ENCODE measurements at regions not wholly inside any gene's neighbourhood (a gene's known extent, or its start where the extent isn't known, plus 50 kb on each side); places are given as distances from the start of the nearest gene placed in this dataset.

- TF ChIP-seq, protein P1, sequence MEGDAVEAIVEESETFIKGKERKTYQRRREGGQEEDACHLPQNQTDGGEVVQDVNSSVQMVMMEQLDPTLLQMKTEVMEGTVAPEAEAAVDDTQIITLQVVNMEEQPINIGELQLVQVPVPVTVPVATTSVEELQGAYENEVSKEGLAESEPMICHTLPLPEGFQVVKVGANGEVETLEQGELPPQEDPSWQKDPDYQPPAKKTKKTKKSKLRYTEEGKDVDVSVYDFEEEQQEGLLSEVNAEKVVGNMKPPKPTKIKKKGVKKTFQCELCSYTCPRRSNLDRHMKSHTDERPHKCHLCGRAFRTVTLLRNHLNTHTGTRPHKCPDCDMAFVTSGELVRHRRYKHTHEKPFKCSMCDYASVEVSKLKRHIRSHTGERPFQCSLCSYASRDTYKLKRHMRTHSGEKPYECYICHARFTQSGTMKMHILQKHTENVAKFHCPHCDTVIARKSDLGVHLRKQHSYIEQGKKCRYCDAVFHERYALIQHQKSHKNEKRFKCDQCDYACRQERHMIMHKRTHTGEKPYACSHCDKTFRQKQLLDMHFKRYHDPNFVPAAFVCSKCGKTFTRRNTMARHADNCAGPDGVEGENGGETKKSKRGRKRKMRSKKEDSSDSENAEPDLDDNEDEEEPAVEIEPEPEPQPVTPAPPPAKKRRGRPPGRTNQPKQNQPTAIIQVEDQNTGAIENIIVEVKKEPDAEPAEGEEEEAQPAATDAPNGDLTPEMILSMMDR (IDR thresholded peaks at IDR 0.05), result no peak
- TF ChIP-seq, protein P2, sequence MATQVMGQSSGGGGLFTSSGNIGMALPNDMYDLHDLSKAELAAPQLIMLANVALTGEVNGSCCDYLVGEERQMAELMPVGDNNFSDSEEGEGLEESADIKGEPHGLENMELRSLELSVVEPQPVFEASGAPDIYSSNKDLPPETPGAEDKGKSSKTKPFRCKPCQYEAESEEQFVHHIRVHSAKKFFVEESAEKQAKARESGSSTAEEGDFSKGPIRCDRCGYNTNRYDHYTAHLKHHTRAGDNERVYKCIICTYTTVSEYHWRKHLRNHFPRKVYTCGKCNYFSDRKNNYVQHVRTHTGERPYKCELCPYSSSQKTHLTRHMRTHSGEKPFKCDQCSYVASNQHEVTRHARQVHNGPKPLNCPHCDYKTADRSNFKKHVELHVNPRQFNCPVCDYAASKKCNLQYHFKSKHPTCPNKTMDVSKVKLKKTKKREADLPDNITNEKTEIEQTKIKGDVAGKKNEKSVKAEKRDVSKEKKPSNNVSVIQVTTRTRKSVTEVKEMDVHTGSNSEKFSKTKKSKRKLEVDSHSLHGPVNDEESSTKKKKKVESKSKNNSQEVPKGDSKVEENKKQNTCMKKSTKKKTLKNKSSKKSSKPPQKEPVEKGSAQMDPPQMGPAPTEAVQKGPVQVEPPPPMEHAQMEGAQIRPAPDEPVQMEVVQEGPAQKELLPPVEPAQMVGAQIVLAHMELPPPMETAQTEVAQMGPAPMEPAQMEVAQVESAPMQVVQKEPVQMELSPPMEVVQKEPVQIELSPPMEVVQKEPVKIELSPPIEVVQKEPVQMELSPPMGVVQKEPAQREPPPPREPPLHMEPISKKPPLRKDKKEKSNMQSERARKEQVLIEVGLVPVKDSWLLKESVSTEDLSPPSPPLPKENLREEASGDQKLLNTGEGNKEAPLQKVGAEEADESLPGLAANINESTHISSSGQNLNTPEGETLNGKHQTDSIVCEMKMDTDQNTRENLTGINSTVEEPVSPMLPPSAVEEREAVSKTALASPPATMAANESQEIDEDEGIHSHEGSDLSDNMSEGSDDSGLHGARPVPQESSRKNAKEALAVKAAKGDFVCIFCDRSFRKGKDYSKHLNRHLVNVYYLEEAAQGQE (IDR thresholded peaks at IDR 0.05; ENCODE audit: insufficient read depth in 1 of 2, low read depth in 2 of 2, low read length in 1 of 2), result no peak
- no peak for TF ChIP-seq POLR2AphosphoS5 (IDR thresholded peaks at IDR 0.05; ENCODE audit: low read depth, low read length)
- no peak for TF ChIP-seq TCF7L2 (IDR thresholded peaks at IDR 0.05; ENCODE audit: low read depth, low read length)
These were observed 619.7 kb downstream of the HACE1 start for GRCh38 chr6:104239971-104240370.

Measured in Panc1 (cell line).